GM19372 (cell line): ENCODE measurements at regions not wholly inside any gene's neighbourhood (a gene's known extent, or its start where the extent isn't known, plus 50 kb on each side); places are given as distances from the start of the nearest gene placed in this dataset.
"Not testable (repeated sequence)": the region's sequence is repeated elsewhere in the genome, so short reads cannot be mapped to it uniquely, and the experiment has no call there.

ENCODE experiments used
- ATAC-seq: cut with Tn5 transposase; IDR thresholded peaks from one replicate; pipeline ENCODE4 v1.9.1; 2021; ENCODE audit warnings: mild to moderate bottlenecking, low read depth, moderate library complexity; ENCODE audit not compliant: unreplicated experiment

- ATAC-seq, result no peak
Observed at GRCh38 chr6:137401088-137401487, 93.1 kb downstream of the OLIG3 start.

DNA sequence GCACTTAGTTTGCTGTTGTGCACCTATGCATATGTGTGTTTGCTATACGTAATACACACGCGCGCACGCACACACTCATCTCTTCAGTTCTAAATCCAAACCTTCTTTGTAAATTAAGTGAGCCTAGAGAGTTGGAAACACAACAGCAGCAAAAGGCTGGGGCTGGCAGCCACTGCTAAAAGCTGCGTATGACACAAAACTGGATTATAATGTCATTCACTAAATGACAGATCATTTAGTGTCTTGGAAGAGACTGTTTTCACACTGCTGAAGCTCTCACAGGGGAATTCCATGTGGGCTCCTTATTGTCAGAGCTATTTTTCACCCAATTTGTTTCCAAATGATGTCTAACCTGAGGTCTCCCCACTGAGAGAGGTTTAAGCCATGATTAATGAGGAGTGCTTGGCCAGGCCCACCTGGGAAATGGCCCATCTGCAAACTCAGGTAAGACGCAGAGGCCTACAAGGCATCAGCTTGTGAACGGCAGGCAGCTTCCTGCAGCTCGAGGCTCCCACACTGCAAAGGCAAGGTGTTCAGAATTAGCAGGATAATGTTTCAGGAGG, 94.2 kb downstream of the OLIG3 start:
- no peak for ATAC-seq

- ATAC-seq, result no peak
Observed at GRCh38 chr6:137395316-137395715, 98.9 kb downstream of the OLIG3 start.

GRCh38 chr6:137391061-137391814, 103.0 kb downstream of the OLIG3 start:
- no peak for ATAC-seq

- ATAC-seq, result no peak
Observed at GRCh38 chr6:137390334-137390733, 103.9 kb downstream of the OLIG3 start.

- peak; percentile 87 for ATAC-seq
Observed at GRCh38 chr6:137389150-137389704, 105.0 kb downstream of the OLIG3 start.

DNA sequence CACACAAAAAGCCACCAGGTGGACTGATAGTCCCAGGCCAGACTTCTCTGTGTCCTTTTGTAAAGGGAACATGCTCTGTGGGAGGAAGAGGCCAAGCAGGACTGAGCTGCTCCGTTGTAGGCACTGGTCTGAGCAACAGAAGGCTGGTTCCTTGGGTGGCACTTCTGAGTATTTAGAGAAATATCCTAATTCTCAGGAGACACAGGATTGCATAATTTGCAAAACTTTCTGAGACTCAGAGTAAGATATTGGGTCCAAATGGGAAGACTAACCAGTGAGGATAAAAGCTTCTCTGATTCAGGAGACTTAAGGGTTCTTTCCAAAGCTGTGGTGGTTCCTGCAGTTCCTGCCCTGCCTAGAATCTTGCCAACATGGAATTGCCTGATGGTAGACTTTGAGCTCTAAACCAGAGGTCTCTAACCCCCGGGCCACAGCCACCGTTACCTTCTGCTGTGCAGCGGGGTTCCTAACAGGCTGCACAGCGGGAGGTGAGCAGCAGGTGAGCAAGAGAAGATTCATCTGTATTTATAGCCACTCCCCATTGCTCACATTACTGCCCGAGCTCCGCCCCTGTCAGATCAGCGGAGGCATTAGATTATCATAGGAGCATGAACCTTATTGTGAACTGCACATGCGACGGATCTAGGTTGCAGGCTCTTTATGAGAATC, 107.0 kb downstream of the OLIG3 start:
- no peak for ATAC-seq

- ATAC-seq, result not testable (repeated sequence)
Observed at GRCh38 chr6:137383287-137383686, 110.9 kb downstream of the OLIG3 start.

DNA sequence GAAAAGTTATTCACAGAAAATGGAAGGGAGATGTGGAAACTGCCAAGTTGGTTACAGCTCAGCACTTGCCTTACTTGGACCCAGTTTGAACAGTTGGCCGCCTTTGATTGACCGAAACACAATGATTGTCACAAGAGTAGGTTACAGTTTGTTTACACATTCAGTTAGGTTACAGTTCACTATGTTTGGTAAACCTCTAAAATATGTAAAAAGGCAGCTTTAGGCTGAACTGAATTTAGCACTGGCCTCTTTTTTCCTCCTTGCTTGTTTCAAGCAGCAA, 116.2 kb downstream of the OLIG3 start:
- no peak for ATAC-seq

GRCh38 chr6:137373296-137373695, 120.9 kb downstream of the OLIG3 start:
- ATAC-seq, result no peak

- no peak for ATAC-seq
Observed at GRCh38 chr6:137372532-137372931, 121.7 kb downstream of the OLIG3 start.

- no peak for ATAC-seq
Observed at GRCh38 chr6:137371634-137372016, 122.6 kb downstream of the OLIG3 start.

DNA sequence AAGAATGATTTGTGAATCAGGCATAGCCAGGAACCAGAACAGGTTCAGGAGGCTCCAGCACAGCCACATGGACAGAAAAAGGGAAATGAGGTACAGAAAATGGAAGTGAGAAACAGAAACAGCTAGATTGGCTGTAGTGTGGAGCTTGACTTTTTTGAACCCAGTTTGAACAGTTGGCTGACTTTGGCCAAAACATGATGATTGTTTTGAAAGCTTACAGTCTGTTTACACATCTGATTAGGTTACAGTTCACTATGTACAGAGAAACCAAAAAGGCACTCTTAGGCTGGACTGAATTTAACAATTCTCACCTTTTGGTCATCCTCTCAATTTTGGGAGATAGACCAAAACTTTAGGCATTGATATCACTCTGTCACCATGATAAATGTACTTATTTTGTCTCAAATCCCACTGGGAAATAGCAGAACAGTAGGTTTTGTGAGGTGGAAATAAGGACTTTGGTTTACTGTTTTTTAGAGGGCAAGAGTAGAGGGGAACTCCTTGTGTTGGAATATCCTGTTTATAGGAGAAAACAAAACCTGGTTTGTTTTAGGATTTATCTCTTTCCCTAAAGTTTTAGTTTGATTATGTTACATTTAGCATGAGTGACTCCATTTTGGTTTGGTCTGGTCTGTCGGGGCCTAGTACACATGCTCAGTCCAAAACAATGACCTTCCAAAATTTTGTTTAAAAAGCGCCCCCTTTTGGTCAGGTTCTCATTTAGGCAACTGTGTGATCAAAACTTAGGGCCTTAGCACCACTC, 123.1 kb downstream of the OLIG3 start:
- no peak for ATAC-seq

- ATAC-seq, result no peak
Observed at GRCh38 chr6:137369136-137369535, 125.1 kb downstream of the OLIG3 start.

DNA sequence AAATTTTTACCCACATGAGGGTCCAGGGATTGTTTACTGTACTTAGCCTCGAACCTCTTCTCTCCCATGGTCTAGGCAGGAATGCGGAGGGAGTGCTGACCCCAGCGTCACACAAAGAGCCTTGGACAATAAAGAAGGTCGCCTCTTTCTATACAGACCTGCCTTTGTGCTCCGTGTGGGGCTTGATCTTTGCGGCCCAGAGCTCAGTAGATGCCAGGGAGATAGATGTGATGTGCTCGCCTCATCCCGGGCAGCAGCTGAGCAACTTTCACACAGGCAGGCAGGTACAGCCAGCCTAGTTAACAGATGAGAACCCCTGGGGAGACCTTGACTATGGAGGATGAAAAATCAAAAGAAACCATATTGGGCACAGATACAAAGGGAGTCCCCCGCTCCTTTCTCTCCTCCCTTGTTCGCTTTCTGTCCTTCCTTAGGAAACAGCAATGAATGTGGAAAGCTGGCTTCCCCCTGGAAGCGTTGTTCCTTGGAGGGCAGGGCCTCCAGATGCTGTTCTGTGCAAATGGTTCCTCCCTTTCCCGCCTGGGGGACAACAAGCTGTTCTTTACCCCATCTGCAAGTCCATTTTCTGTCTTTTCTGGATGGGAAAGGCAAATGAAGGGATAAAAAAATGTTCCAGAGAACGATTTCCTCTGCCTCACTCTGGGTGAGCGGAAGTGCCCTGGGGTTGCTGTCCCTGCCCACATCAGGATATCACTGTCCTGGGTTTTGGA, 128.3 kb downstream of the OLIG3 start:
- ATAC-seq, result no peak

DNA sequence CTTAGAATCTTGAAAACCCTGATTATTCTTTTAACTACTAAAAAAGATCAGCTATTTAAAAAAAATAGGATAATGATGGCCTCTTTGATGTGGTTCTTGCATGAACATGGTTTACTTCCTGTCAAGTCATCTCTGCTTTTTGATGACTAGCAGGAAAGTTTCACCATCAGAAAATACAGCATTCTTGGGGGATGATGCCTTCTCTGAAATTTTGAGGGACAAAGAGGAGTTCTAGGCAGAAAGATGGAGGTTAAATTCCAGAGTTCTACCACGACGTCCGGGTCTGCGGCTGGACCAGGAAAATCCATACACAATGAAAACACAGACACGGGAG, 130.4 kb downstream of the OLIG3 start:
- ATAC-seq, result no peak

- no peak for ATAC-seq
Observed at GRCh38 chr6:137362878-137363804, 131.1 kb downstream of the OLIG3 start.

- ATAC-seq, result no peak
Observed at GRCh38 chr6:137361701-137362100, 132.5 kb downstream of the OLIG3 start.

DNA sequence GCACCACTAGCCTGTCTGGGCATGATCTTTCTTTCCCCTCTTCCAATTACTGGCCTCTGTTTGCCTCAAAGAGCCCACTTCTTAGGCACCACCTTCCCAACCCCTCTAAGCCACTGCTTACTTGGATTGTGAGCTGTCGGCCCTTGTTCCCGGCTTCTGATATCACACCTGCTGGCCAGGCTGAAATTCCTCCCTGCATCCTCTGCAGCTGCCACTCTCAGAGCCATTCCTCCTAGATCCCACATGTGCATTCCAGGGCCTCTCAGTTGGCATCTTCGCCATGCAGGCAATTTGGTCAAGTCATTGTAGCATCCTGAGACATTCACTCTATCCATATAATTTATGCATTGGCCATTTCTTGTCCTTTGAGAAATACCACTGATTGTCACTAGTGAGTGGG, 135.9 kb downstream of the OLIG3 start:
- ATAC-seq, result no peak

- ATAC-seq, result no peak
Observed at GRCh38 chr6:137357948-137358266, 136.3 kb downstream of the OLIG3 start.
